H1 (cell line): ENCODE measurements at regions not wholly inside any gene's neighbourhood (a gene's known extent, or its start where the extent isn't known, plus 50 kb on each side); places are given as distances from the start of the nearest gene placed in this dataset.

Source experiments
- CTCF ChIA-PET: fragments of 300-600 bp; sonication (Branson Sonifier 250); formaldehyde crosslinking; loops from one replicate; lab custom pipeline; 2021; ENCODE audit not compliant: partially characterized antibody; lab: Charles Lee
- POLR2A ChIA-PET: fragments of 300-600 bp; sonication (Branson Sonifier 250); formaldehyde crosslinking; loops from one replicate; lab custom pipeline; 2021; ENCODE audit warnings: inconsistent platforms; ENCODE audit not compliant: partially characterized antibody; lab: Charles Lee
- DNase-seq, 2 experiments: peaks; one replicate each; pipeline versions ENCODE4 v3.0.0 to v3.0.0-alpha.2; 2010 to 2022; ENCODE audit warnings: low spot score in 2 of 2, low read depth in 1 of 2, mixed read lengths in 1 of 2
- FAIRE-seq: peaks from 2 replicates; lab custom pipeline; 2011; peaks lifted over from hg19 to GRCh38; lab: Jason Lieb, UNC
- H2AFZ ChIP-seq: 2 replicates; pipeline ENCODE4 v1.8.1; 2012; ENCODE audit warnings: low read length, inconsistent platforms
- H2AK5ac ChIP-seq: 2 replicates; pipeline ENCODE4 v1.6.1; 2013; ENCODE audit warnings: low read depth, low read length
- H2BK120ac ChIP-seq: replicated peaks from 2 replicates; pipeline ENCODE3; 2013; ENCODE audit warnings: low read depth, low read length, inconsistent platforms
- H2BK12ac ChIP-seq: 2 replicates; pipeline ENCODE4 v1.6.1; 2013; ENCODE audit warnings: low read depth, low read length
- H2BK15ac ChIP-seq: 2 replicates; pipeline ENCODE4 v1.6.1; 2013; ENCODE audit warnings: low read length
- H2BK20ac ChIP-seq: 2 replicates; pipeline ENCODE4 v1.6.1; 2013; ENCODE audit warnings: low read length
- H2BK5ac ChIP-seq: 2 replicates; pipeline ENCODE4 v1.6.1; 2013; ENCODE audit warnings: low read depth, low read length
- H3K14ac ChIP-seq: 2 replicates; pipeline ENCODE4 v1.6.1; 2013; ENCODE audit warnings: inconsistent platforms; ENCODE audit not compliant: insufficient read length
- H3K18ac ChIP-seq: 2 replicates; pipeline ENCODE4 v1.6.1; 2013; ENCODE audit warnings: low read length; ENCODE audit errors: extremely low read depth
- H3K23ac ChIP-seq: 2 replicates; pipeline ENCODE4 v1.6.1; 2013; ENCODE audit warnings: inconsistent platforms; ENCODE audit not compliant: insufficient read length
- H3K23me2 ChIP-seq: 2 replicates; pipeline ENCODE4 v1.6.1; 2013; ENCODE audit warnings: low read depth, low read length
- H3K27ac ChIP-seq: 2 replicates; pipeline ENCODE4 v1.6.1; 2011; ENCODE audit warnings: low read depth, low read length, inconsistent platforms
- H3K27me3 ChIP-seq, 4 experiments: replicated peaks in 1 of 4; 1 replicate in 1 of 4; 2 replicates in 3 of 4; pipeline versions ENCODE4 v1.6.1 to v1.8.1; 2011 to 2013; ENCODE audit warnings: low read length in 3 of 4, mild to moderate bottlenecking in 3 of 4, inconsistent platforms in 2 of 4, mixed read lengths in 2 of 4, moderate library complexity in 1 of 4; ENCODE audit not compliant: control insufficient read depth in 3 of 4, insufficient read depth in 3 of 4; ENCODE audit errors: extremely low read depth in 1 of 4
- H3K36me3 ChIP-seq, 4 experiments: 2 replicates each; pipeline versions ENCODE4 v1.6.1 to v1.8.1; 2011 to 2013; ENCODE audit warnings: mild to moderate bottlenecking in 4 of 4, low read length in 3 of 4, moderate library complexity in 2 of 4, control low read depth in 1 of 4, inconsistent platforms in 1 of 4; ENCODE audit not compliant: insufficient read depth in 4 of 4, control insufficient read depth in 2 of 4
- H3K4ac ChIP-seq: replicated peaks from 2 replicates; pipeline ENCODE3; 2013; ENCODE audit warnings: low read length, low read depth, mixed read lengths, inconsistent platforms; ENCODE audit not compliant: insufficient read length
- H3K4me1 ChIP-seq, 4 experiments: replicated peaks in 1 of 4; 1 replicate in 1 of 4; 2 replicates in 3 of 4; pipeline versions ENCODE4 v1.6.1 to v1.8.1; 2011 to 2013; ENCODE audit warnings: low read length in 3 of 4, inconsistent platforms in 2 of 4, mixed read lengths in 1 of 4; ENCODE audit not compliant: insufficient read depth in 4 of 4, control insufficient read depth in 3 of 4
- H3K4me2 ChIP-seq, 2 experiments: 2 replicates each; pipeline versions ENCODE4 v1.6.1 to v1.8.1; 2011 to 2013; ENCODE audit warnings: low read depth in 2 of 2, low read length in 2 of 2, control low read depth in 1 of 2, inconsistent platforms in 1 of 2, mild to moderate bottlenecking in 1 of 2; ENCODE audit not compliant: insufficient read depth in 1 of 2
- H3K4me3 ChIP-seq, 4 experiments: fragments of 200-600, 300-600 bp in 1 of 4; sonication (generic), shearing (Covaris generic), sonication (Bioruptor Twin) in 1 of 4; 2 replicates each; pipeline versions ENCODE4 v1.5.1 to v1.8.1; 2011 to 2016; ENCODE audit warnings: low read length in 4 of 4, low read depth in 3 of 4, control low read depth in 2 of 4, inconsistent platforms in 2 of 4, mild to moderate bottlenecking in 2 of 4, mixed read lengths in 1 of 4, moderate library complexity in 1 of 4; ENCODE audit not compliant: insufficient read depth in 2 of 4; ENCODE audit errors: extremely low read depth in 1 of 4
- H3K56ac ChIP-seq: replicated peaks from 2 replicates; pipeline ENCODE3; 2013; ENCODE audit warnings: low read depth, mild to moderate bottlenecking, mixed read lengths, low read length, inconsistent platforms; ENCODE audit not compliant: insufficient read length
- H3K79me1 ChIP-seq: 2 replicates; pipeline ENCODE4 v1.6.1; 2013; ENCODE audit warnings: low read depth, low read length, control low read depth
- H3K79me2 ChIP-seq, 2 experiments: 2 replicates each; pipeline versions ENCODE4 v1.6.1 to v1.8.1; 2012 to 2013; ENCODE audit warnings: low read length in 2 of 2, mild to moderate bottlenecking in 2 of 2, inconsistent platforms in 1 of 2; ENCODE audit not compliant: insufficient read depth in 2 of 2, control insufficient read depth in 1 of 2
- H3K9ac ChIP-seq, 4 experiments: replicated peaks in 1 of 4; 1 replicate in 1 of 4; 2 replicates in 3 of 4; pipeline versions ENCODE4 v1.6.1 to v1.8.1; 2011 to 2013; ENCODE audit warnings: low read depth in 3 of 4, low read length in 3 of 4, control low read depth in 2 of 4, mild to moderate bottlenecking in 2 of 4, moderate library complexity in 2 of 4, inconsistent platforms in 1 of 4; ENCODE audit errors: extremely low read depth in 1 of 4
- H3K9me3 ChIP-seq, 2 experiments: 2 replicates each; pipeline versions ENCODE4 v1.6.1 to v1.8.1; 2012 to 2013; ENCODE audit warnings: mild to moderate bottlenecking in 2 of 2, moderate library complexity in 2 of 2, control low read depth in 1 of 2, inconsistent platforms in 1 of 2, low read depth in 1 of 2, low read length in 1 of 2, mixed read lengths in 1 of 2; ENCODE audit not compliant: insufficient read depth in 2 of 2
- H4K20me1 ChIP-seq, 2 experiments: replicated peaks in 1 of 2; 2 replicates each; pipeline versions ENCODE3 to v1.8.1; 2011 to 2013; ENCODE audit warnings: inconsistent platforms in 2 of 2, low read length in 2 of 2, mild to moderate bottlenecking in 1 of 2; ENCODE audit not compliant: insufficient read depth in 2 of 2, control insufficient read depth in 1 of 2
- H4K5ac ChIP-seq: 2 replicates; pipeline ENCODE4 v1.6.1; 2013; ENCODE audit warnings: low read length, low read depth, mixed read lengths, inconsistent platforms; ENCODE audit not compliant: insufficient read length
- H4K8ac ChIP-seq: 2 replicates; pipeline ENCODE4 v1.8.0; 2013; ENCODE audit warnings: mild to moderate bottlenecking, moderate library complexity, low read length, inconsistent platforms; ENCODE audit not compliant: insufficient read depth; ENCODE audit errors: extremely low read depth
- H4K91ac ChIP-seq: replicated peaks from 2 replicates; pipeline ENCODE3; 2013; ENCODE audit warnings: low read length, mixed read lengths, inconsistent platforms; ENCODE audit not compliant: insufficient read length
- CBX8 ChIP-seq: fragments of 300-800, 300-1000 bp; sonication (generic); IDR thresholded peaks from 2 replicates; pipeline ENCODE4 v1.7.1; 2016; ENCODE audit warnings: low read depth, low read length, borderline replicate concordance
- CHD1 ChIP-seq: IDR thresholded peaks from 2 replicates; pipeline ENCODE4 v1.6.1; 2012; ENCODE audit warnings: low read depth, low read length, improper control_type of control experiment
- EP300 ChIP-seq, 2 experiments: IDR thresholded peaks; 1 replicate in 1 of 2; 2 replicates in 1 of 2; pipeline ENCODE4 v1.6.1; 2011 to 2012; ENCODE audit warnings: low read depth in 2 of 2, low read length in 2 of 2, mild to moderate bottlenecking in 2 of 2, borderline replicate concordance in 1 of 2, inconsistent platforms in 1 of 2, moderate library complexity in 1 of 2
- FOSL1 ChIP-seq: IDR thresholded peaks from 2 replicates; pipeline ENCODE4 v1.6.1; 2011; ENCODE audit warnings: mild to moderate bottlenecking, low read depth, low read length, moderate library complexity; ENCODE audit not compliant: insufficient read depth
- GTF2F1 ChIP-seq: IDR thresholded peaks from 2 replicates; pipeline ENCODE4 v1.6.1; 2012; ENCODE audit warnings: low read depth, low read length, improper control_type of control experiment, borderline replicate concordance
- KDM1A ChIP-seq: fragments of 200-600, 300-600 bp; sonication (generic); IDR thresholded peaks from 2 replicates; pipeline ENCODE4 v1.7.1; 2016; ENCODE audit warnings: mild to moderate bottlenecking, low read length, borderline replicate concordance
- KDM4A ChIP-seq: IDR thresholded peaks from one replicate; pipeline ENCODE4 v1.7.1; 2012; ENCODE audit warnings: low read depth, mild to moderate bottlenecking, moderate library complexity, low read length, inconsistent platforms; ENCODE audit not compliant: severe bottlenecking
- POLR2AphosphoS5 ChIP-seq: IDR thresholded peaks from 2 replicates; pipeline ENCODE4 v1.6.1; 2011; ENCODE audit warnings: low read depth, low read length
- SAP30 ChIP-seq: fragments of 300-600 bp; sonication (generic); IDR thresholded peaks from 2 replicates; pipeline ENCODE4 v1.7.1; 2012; ENCODE audit warnings: low read length, moderate library complexity, mild to moderate bottlenecking, inconsistent platforms; ENCODE audit not compliant: insufficient read depth, insufficient replicate concordance
- SIN3A ChIP-seq, 2 experiments: IDR thresholded peaks in 1 of 2; conservative IDR thresholded peaks in 1 of 2; 2 replicates each; pipeline ENCODE4 v1.6.1; 2011 to 2012; ENCODE audit warnings: low read length in 2 of 2, improper control_type of control experiment in 1 of 2, low read depth in 1 of 2, mild to moderate bottlenecking in 1 of 2
- TAF1 ChIP-seq: IDR thresholded peaks from 2 replicates; pipeline ENCODE4 v1.6.1; 2011; ENCODE audit warnings: mild to moderate bottlenecking, low read depth, low read length
- TAF7 ChIP-seq: optimal IDR thresholded peaks from 2 replicates; pipeline ENCODE3; 2011; ENCODE audit warnings: low read depth, mild to moderate bottlenecking, inconsistent platforms, low read length, moderate library complexity, borderline replicate concordance
- TCF12 ChIP-seq: IDR thresholded peaks from 2 replicates; pipeline ENCODE4 v1.6.1; 2011; ENCODE audit warnings: low read depth, mild to moderate bottlenecking, low read length
- ZNF274 ChIP-seq: IDR thresholded peaks from 2 replicates; pipeline ENCODE4 v1.7.0; 2012; ENCODE audit warnings: low read length, borderline replicate concordance; ENCODE audit errors: extremely low read depth
- WGBS, 2 experiments: shearing (Covaris generic) in 1 of 2; methylation state at CpG; one replicate each; pipeline versions ENCODE4 v1.1.6 to v1.1.7; 2013 to 2015; ENCODE audit warnings: low lambda C conversion rate in 2 of 2, mixed read lengths in 2 of 2, inconsistent platforms in 1 of 2, low coverage in 1 of 2, missing lambda C conversion rate in 1 of 2; ENCODE audit not compliant: insufficient replicate concordance in 2 of 2, insufficient coverage in 1 of 2, insufficient read length in 1 of 2; ENCODE audit errors: extremely low coverage in 1 of 2, missing lambda C conversion rate in 1 of 2; 5-methylcytosine and 5-hydroxymethylcytosine counted together

- no peak overlapping the region for H3K18ac ChIP-seq
- WGBS, 2 experiments: 100% methylated on average over 1 of the region's 1 CpG; no CpG with 5 or more reads in 1 of the 2 experiments
- no peak overlapping the region for H3K27ac ChIP-seq
- ChIA-PET CTCF (interaction anchor here (1.2 to 4.5 kb wide), 3 partner anchors 13 to 18 kb away, joined by 3 to 41 read pairs (median 4); no protein-coding TSS in a partner anchor), POLR2A (interaction anchor here (1.1 kb wide), 1 partner anchor 250 kb away, joined by 3 read pairs; no protein-coding TSS in a partner anchor)
- H3K27me3 ChIP-seq: no peaks in the 10 kb centered on the region
- no peak overlapping the region for H4K8ac ChIP-seq
- no peak overlapping the region for H3K56ac ChIP-seq
- no peak overlapping the region for H3K14ac ChIP-seq
- FAIRE-seq (no peak), DNase-seq (no peak)
- no peak overlapping the region for H2BK5ac ChIP-seq
- no peaks in the 10 kb centered on the region for H3K23me2 ChIP-seq
- H4K20me1 ChIP-seq: no peaks in the 10 kb centered on the region
- H3K9ac ChIP-seq: no peak overlapping the region
- H3K4ac ChIP-seq: no peak overlapping the region
- H3K36me3 ChIP-seq: no peaks in the 10 kb centered on the region
- no peak overlapping the region for H4K5ac ChIP-seq
- no peak overlapping the region for H2BK20ac ChIP-seq
- 0 out of 7 replicates have a peak, but pooled peaks cover 0 to 3% (median 1%) of the 10 kb centered on the region in 4 experiments for H3K4me1 ChIP-seq
- H3K4me2 ChIP-seq: no peak overlapping the region
- H2AK5ac ChIP-seq: no peak overlapping the region
- H3K79me1 ChIP-seq: no peaks in the 10 kb centered on the region
- H4K91ac ChIP-seq: no peak overlapping the region
- no peak overlapping the region for H3K23ac ChIP-seq
- no peak overlapping the region for H2BK120ac ChIP-seq
- H3K9me3 ChIP-seq: no peaks in the 10 kb centered on the region
- no peak overlapping the region for H2BK15ac ChIP-seq
- no peaks in the 10 kb centered on the region for H3K79me2 ChIP-seq
- no peak overlapping the region for H2AFZ ChIP-seq
- H2BK12ac ChIP-seq: no peak overlapping the region
- H3K4me3 ChIP-seq: no peak overlapping the region
- TF ChIP-seq TCF12 (no peak), EP300 (IDR thresholded peaks at IDR 0.05; ENCODE audit: borderline replicate concordance in 1 of 2, low read depth in 2 of 2, low read length in 2 of 2) (no peak), SIN3A (conservative IDR thresholded peaks at IDR 0.05 in 1 of 2, IDR thresholded peaks at IDR 0.05 in 1 of 2; ENCODE audit: low read depth in 1 of 2, low read length in 2 of 2) (no peak), POLR2AphosphoS5 (no peak), KDM4A (no peak), CBX8 (no peak), TAF7 (no peak), KDM1A (no peak), CHD1 (no peak), FOSL1 (no peak), SAP30 (no peak), TAF1 (no peak), GTF2F1 (no peak), ZNF274 (no peak)
Measured at GRCh38 chr2:118481299-118481698, 366.1 kb downstream of the EN1 start.
